ENCODE measurements at regions not wholly inside any gene's neighbourhood (a gene's known extent, or its start where the extent isn't known, plus 50 kb on each side); places are given as distances from the start of the nearest gene placed in this dataset.

DNA sequence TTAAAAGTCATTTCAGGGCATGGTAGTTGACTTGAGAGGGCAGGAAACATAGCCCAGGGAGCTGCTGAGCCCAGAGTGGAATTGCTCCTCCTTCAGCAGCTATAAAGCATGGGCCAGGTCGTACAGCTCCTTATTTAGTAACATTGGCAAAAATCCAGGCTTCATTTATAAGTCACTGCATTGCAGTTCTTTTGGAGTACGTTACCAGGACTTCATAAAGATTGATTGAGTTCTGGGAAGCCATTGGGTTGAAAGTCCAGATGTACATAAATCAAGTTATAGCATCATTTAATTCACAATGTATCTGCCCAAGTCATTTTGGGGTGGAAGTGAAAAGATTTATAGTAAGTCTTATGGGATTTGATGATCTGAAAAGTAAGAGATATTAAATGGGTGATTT is 53.0 kb upstream of the ANKEF1 start:
- DNase-seq (ENCODE audit: low read depth in 2 of 2): no peak

DNA sequence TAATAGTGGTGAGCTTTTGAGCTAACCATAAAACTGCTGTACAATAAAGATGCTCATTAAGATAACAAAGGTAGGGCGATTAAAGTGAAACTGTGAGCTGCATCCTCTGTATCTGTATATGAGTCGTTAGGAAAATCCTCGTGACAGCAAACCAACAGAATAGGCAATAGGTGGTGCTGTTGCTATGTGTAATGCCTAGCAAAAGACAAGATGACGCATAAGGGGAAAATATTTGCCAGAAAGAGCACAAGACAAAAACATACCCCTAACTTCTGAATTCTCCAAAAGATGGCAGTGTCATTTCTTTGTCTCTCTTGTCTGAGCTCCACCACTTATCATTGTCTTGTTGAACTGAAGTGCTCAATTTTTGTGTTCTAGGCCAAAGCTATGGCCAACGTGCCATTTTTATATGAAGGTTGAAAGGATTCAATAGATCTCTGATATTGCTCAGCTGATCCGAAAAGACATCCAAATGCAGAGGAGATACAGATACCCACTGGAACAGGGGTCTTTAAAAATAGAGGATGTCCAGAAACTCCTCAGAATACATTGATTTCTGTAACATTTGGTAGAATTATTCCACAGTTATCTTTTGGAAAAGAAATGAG is 56.3 kb upstream of the ANKEF1 start:
- peak in 1 of 2 donors; percentile 12 for DNase-seq (ENCODE audit: low read depth in 2 of 2)

DNA sequence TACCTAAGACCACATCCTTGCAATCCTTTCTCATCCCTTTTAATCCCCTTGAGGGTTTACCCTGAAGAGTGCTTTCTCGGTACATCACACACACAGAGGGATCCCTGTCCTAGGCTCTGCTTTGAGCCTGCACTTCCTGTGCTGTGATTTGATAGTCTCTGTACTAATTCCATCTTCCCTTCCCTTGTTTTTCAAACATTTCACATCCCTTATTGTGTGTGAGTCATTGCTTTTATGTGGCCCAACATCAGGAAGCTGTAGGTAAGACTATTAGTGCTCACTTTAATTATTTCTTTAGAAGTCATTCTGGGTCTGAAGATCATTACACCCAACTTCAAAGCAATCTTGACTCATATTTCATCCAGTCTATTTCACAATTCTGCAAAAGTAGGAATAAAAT is 57.2 kb upstream of the ANKEF1 start:
- DNase-seq (ENCODE audit: low read depth in 2 of 2): no peak

DNA sequence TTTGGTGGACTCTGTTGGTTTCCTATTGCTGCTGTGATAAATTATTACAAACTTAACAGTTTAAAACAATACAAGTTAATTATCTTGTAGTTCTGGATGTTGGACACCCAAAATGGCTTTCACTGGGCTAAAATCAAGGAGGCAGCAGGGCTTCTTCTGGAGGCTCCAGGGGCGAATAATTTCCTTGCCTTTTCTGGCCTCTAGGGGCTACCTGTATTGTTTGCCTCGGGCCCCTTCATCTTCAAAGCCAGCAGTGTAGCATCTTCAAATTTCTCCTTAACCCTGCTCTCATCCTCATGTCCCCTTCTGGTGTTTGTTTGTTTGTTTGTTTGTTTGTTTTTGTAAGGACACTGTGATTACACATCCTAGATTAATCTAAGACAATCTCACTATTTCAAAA is 60.5 kb upstream of the ANKEF1 start:
- DNase-seq (ENCODE audit: low read depth in 2 of 2): no peak

DNA sequence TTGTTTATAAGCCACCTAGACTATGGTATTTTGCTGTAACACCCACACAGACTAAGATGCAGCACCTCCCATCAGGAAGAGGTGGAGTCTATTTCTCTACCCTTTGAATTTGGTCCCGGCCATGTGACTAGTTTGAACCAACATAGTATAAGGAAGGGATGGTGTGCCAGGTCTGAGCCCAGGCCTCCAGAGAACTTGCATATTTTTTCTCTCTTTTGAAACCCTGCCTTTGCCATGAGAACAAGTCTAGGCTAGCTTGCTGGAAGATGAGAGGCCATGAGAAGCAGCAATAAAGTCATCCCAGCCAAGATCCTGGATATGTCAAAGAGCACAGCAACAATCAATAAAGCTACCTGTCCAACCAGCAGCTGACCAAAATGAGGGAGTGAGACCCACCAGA is 63.0 kb upstream of the ANKEF1 start:
- DNase-seq (ENCODE audit: low read depth in 2 of 2): no peak

DNA sequence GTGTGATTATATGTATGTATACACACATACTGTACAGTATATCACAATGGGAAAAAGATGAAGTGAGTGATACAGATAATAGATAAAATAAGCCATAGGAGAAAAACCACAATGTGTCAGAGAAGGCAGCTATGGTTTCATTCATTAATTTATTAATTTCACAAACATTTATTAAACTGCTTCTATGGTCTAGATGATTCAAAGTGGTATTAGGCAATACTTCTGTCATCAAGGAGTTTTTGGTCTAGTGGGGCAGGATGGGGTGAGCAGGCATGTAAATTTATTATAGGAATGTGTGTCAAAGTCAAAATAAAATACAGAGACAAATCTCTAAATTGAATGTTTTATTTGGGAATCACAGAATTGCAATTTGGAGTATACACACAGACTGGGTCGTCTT is 65.2 kb upstream of the ANKEF1 start:
- DNase-seq (ENCODE audit: low read depth in 2 of 2): no peak

DNA sequence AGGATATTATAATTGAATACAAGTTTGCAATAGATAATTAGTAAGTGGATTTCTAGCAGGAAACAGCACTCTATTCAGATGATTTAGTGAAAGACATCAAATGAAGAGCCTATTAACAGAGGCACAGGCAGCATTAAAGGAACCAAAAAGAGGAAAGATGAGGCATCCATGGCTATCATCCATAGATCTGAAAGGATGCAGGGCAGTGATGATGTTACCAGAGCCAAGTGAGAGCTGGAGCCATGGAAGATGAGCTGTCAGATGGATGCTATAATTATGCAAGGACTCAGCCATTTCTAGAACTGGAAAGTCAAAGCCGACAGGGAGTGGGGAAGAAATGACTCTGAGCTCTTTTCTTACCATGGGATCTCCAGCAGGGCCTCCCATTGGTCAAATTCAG is 66.8 kb upstream of the ANKEF1 start:
- no peak for DNase-seq (ENCODE audit: low read depth in 2 of 2)

DNA sequence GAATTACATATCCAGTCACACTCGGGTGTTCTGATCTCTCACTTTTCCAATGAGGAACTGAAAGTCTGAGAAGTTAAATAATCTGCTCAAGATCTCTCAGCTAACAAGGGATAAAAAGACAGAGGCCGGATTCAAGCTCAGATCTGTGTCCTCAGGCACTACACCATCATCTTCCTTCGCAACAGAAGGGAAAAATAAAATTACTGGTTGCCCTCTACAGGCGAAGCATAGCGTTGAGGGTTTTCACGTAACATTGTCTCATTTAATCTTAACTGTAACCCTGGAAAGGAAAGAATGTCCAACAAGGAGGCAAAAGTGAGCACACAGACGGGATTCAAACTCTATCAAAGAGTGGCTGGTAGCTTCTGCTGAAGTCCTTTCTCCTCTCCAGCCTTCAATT is 67.8 kb upstream of the ANKEF1 start:
- DNase-seq (ENCODE audit: low read depth in 2 of 2): no peak

DNA sequence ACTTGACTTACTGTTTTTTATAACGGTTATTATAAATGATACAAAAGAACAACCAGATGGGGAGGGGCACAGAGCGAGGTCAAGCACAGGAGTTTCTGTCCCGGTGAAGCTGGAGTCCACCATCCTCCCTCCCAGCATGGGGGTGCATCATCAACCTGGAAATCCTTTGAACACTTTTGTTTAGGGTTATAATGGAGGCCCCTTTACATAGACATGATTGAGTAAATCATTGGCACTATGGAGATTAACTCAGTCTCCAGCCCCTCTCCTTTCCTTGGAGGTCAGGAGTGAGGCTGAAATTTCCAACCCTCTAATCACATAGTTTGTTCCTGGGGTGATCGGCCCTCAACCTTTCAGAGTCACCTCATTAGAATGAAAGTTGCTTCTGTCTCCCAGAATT is 71.8 kb upstream of the ANKEF1 start:
- DNase-seq (ENCODE audit: low read depth in 2 of 2): no peak

DNA sequence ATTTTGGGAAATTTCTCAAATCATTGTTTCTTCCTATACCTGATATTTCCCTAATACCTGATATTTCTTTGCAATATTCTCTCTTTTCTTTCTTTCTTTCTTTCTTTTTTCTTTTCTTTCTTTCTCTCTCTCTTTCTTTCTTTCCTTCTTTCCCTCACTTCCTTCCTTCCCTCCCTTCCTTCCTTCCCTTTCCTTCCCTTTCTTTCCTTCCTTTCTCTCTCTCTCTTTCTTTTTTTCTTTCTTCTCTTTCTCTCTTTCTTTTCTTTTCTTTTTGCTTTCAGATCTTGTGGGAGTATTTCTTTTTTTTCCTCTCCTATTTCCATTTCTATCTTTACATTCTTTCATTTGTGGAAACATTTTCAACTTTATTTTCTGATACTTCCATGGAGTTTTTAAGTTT is 76.1 kb upstream of the ANKEF1 start:
- no peak for DNase-seq (ENCODE audit: low read depth in 2 of 2)

DNA sequence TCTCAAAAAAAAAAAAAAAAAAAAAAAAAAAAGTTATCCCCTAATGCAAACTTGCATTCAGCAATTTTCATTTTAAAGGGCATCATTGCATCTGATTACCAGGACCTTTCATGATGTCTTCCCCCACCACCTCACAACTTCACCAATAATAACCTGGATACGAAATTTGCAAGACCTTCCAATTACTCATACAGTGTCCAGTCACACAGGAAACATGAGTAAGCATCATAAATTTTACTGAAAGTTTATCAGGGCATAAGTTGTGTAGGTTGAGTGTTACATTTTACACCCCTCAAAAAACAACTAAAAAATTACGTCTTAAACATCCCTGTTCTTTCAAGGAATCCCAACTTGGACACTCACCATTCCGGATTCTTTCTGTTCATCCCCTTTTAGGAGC is 79.1 kb upstream of the ANKEF1 start:
- DNase-seq (ENCODE audit: low read depth in 2 of 2): no peak

DNA sequence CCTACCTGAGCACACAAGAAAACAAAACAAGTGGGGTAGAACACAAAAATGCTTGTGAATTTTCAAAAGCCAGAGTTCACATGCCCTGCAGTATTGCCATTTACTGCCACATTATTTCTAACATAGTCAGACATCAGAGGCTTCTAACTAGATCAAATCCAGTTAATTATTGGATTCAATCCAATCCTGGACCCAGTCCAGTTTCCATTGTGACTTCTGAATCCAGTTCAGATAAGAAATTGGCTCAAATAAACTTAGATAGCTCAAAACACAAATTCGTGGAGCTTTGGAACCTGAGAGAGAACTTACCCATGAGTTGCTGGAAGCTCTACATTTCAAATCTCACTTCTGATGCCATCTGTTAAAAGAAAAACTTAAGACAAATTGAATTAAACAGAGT is 85.2 kb upstream of the ANKEF1 start:
- DNase-seq (ENCODE audit: low read depth in 2 of 2): no peak

DNA sequence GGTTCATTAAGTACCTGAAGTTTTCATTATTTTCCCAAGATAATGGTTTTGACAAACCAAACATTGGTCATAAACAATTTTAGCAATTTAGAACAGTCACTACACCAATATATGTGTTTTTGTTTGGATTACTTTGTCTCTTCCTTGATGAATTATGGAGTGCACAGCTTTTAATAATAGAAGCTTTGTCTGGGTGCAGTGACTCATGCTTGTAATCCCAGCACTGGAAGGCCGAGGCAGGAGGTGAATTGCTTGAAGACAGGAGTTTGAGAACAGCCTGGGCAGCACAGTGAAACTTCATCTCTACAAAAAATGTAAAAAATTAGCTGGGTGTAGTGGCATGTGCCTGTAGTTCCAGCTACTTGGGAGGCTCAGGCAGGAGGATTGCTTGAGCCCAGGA is 89.4 kb upstream of the ANKEF1 start:
- DNase-seq (ENCODE audit: low read depth in 2 of 2): no peak

DNA sequence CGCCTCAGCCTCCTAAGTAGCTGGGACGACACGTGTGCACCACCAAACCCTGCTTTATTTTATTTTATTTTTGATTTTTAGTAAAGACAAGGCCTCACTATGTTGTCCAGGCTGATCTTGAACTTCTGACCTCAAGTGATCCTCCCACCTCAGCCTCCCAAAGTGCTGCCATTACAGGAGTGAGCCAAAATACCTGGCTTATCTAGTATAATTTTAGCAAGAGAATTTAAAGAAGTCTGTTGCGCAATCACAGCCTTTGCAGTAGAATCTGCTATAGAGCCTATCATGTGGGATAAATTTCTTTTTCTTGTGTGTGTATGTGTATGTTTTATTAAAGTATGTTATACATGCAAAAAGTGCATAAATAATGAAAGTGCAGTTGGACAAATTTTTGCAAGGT is 92.1 kb upstream of the ANKEF1 start:
- DNase-seq (ENCODE audit: low read depth in 2 of 2): no peak

DNA sequence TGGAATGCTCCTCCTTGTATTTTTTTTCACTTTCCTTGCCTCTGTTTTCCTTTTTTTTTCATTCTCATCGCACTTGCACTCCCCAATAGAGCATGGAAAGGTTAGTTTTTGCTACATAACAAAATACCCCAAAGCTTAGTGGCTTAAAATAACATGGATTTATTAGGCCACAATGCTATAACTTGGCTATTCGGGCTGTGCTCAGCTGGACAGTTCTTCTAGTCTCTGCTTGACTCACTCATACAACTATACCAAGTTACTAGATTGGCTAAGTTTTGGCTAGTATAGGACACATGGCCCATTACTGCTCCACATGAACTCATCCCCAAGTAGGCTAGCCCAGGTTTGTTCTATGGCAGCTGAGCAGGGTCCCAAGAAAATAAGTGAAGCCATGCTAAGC is 94.5 kb upstream of the ANKEF1 start:
- no peak for DNase-seq (ENCODE audit: low read depth in 2 of 2)

DNA sequence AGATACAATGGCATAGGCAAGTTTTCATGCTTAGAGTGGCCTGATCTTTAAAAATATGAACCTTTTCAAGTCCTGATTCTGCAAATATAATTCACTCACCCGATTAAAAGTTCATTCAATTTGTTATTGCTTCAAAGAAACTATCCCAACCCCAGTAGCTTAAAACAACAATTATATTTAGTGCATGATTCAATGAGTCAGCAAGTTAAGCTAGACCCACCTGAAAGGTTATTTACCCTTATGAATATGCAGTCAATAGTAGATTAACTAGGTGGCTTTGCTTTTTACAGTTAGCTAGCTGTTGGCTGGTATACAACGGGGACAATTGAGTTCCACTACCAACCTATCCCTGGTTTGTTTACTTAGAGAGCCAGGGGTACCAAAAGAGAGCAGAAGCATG is 95.6 kb upstream of the ANKEF1 start:
- no peak for DNase-seq (ENCODE audit: low read depth in 2 of 2)

DNA sequence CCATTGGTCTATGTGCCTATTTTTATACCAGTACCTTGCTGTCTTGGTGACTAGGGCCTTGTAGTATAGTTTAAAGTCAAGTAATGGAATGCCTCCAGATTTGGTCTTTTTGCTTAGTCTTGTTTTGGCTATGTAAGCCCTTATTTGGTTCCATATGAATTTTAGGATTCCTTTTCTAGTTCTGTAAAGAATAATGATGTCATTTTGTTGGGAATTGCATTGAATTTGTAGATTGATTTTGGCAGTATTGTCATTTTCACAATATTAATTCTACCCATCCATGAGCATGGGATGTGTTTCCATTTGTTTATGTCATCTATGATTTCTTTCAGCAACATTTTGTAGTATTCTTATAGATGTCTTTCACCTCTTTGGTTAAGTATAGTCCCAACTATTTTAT is 96.4 kb upstream of the PAK5 start:
- no peak for DNase-seq (ENCODE audit: low read depth in 2 of 2)

DNA sequence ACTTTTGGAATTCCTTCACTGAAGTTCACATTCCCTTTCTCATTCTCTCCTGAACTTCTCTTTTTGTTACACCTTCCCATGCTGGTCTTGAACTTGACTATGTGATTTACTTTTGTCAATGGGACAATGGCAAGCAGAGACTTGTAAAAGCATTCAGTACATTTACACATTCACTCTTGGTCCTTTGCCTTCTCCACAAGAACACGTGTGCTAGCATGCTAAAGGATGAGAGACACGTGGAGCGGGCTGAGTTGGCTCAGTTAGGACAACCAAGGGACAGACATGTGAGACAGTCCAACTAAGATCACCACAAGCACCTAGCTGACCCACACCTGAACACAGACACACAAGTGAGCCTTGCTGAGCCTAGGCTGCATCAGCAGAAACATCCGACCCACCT is 91.3 kb upstream of the PAK5 start:
- no peak for DNase-seq (ENCODE audit: low read depth in 2 of 2)

DNA sequence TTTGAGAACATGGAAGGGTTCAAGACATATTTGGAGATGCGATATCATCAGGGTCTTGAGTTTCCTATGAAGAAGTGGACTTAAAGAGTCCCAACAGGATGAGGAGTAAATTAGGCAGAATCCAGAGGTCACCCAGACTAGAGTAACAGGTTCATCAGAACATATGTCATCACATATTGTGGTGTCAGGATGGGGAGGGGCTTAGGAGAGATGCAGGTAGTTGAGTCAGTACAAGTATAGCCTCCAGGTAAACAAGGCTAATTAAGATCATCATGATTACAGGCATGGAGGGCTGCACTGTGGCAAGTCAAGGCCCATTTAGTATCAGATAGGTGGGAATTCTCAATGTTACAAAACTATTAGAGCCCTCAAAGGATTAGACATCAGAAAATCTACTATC is 90.1 kb upstream of the PAK5 start:
- no peak for DNase-seq (ENCODE audit: low read depth in 2 of 2)

DNA sequence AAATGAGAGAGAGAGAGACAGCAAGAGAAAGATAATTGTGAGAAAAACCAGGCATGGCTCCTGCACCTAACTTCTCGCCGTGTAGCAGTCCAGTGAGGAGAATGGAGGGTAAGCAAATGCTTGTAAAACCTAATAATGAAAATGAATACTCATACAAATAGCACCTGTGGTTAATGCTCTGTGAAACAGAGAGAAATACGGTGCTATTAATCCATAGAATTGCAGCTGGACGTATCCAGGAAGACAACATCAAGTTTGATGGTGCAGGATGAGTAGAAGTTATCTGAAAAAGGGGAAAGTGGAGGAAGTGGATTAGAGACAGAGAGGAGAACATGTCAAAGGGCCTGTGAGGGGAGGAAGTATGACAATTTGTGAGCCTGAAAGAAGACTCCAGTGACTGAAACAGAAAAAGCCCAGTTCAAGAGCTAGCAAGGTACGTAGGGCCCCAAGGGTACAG is 89.4 kb upstream of the PAK5 start:
- no peak for DNase-seq (ENCODE audit: low read depth in 2 of 2)

DNA sequence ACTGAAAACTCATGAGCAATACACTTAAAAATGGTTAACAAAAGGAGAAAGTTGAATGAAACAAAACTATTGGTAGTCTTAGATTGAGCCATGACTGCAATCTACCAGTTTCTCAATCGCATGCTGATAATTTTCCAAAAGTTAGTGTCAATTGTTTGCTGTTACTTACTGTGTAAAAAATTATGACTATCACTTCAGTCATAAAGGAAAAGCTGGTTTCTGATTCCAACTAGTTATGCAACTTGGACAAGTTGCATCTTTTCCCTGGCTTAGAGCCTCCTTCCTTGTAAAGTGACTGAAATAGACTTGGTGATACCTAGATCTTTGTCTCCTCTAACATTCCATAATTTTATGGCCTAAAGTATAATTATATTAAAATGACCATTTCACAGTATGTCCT is 88.3 kb upstream of the PAK5 start:
- no peak for DNase-seq (ENCODE audit: low read depth in 2 of 2)

DNA sequence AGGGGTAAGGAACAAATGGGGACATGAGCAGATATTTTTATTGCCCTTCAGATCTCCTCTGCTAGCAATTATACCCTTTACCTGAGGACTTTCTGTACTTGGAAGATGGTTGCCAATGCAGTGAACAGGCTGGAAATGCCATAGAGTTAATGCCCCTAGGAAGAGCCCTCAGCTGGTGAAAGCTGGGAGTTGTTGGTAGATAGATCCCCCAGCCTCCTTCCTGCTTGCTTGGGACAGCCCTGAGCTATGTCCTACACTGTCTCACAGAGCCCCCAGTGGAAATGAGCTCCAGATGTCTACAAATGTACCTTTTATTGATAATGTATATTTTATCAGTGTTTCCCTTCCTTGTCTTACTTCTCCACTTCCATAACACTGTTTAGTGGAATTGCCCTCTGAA is 87.6 kb upstream of the PAK5 start:
- DNase-seq (ENCODE audit: low read depth in 2 of 2): no peak

DNA sequence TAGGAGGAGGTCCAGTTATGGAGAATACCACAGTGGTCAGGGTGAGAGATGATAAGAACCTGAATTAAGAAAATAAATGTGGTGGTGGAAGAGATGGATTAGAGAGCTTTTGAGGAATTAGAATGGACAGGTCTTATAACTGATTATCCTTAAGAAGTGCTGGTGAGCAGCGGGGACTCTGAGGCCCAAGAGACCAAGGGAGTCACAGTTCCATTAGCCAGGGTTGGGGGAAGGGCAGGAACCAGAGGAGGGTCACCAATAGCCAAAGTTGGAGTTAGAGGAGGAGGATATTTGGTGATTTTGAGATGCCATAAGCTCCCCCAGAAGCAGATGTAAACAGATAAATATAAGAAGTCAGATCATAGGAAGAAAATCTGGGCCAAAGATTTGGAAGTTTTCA is 87.1 kb upstream of the PAK5 start:
- DNase-seq (ENCODE audit: low read depth in 2 of 2): no peak

DNA sequence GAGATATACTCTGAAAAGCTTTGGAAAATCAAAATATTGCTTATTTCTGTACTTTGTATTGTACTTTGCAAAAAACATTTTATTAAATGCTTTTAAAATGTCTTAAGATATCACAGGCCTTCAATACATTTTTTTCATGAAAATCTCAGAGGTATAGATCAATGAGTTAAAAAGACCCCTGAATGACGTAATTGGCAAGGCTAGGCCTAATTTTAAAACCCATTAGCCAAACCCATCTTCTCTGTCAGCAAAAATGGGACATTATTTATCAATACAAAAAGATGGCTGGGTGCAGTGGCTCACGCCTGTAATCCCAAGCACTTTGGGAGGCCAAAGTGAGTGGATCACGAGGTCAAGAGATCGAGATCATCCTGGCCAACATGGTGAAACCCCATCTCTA is 84.8 kb upstream of the PAK5 start:
- DNase-seq (ENCODE audit: low read depth in 2 of 2): no peak

DNA sequence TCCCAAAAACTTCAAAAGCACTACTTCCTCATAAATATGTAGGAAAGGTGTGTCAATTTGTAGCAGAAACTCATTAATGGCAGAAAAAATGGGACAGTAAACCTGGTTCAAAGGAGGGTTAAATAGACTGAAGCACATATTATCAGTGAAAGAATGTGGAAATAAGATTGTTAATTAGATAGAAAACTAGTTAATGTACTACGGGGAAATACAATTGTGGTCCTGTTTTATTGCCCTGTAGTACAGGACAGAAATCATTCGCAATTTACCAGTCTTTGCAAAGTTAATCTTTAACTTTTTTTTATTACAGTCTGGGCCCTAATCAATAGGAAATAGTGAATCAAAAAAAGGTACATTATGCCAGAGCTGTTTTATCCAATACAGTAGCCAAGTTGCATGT is 82.0 kb upstream of the PAK5 start:
- no peak for DNase-seq (ENCODE audit: low read depth in 2 of 2)

All from stimulated activated CD4-positive, alpha-beta T cell treated with anti-CD3 and anti-CD28 coated beads, Interleukin-1b, Interleukin-23, amount 100 ng/mL, for 4 hours (primary cell).